GM23338 (cell line): ENCODE measurements at regions not wholly inside any gene's neighbourhood (a gene's known extent, or its start where the extent isn't known, plus 50 kb on each side); places are given as distances from the start of the nearest gene placed in this dataset.

Experiments used
- ATAC-seq: fragments of 200-7000 bp; cut with Tn5 transposase; 3 replicates; pipeline ENCODE4 v1.9.1; 2020
- DNase-seq: peaks from one replicate; pipeline ENCODE4 v3.0.0-alpha.2; 2015; ENCODE audit warnings: low spot score
- H2AFZ ChIP-seq: fragments of 200-600 bp; sonication (generic); 2 replicates; pipeline ENCODE4 v1.8.0; 2016; ENCODE audit warnings: antibody characterized with exemption, mild to moderate bottlenecking, moderate library complexity
- H3F3A ChIP-seq: fragments of 200-600 bp; sonication (generic); replicated peaks from 2 replicates; pipeline ENCODE4 v1.8.0; 2017; ENCODE audit warnings: antibody characterized with exemption, mixed run types, low read depth
- H3K27ac ChIP-seq: fragments of 200-600 bp; sonication (generic); 2 replicates; pipeline ENCODE4 v1.6.1; 2016; ENCODE audit warnings: low read depth
- H3K27me3 ChIP-seq: fragments of 200-600 bp; sonication (generic); 2 replicates; pipeline ENCODE4 v1.8.0; 2016; ENCODE audit warnings: mild to moderate bottlenecking, mixed run types, moderate library complexity; ENCODE audit not compliant: insufficient read depth
- H3K36me3 ChIP-seq: fragments of 200-600 bp; sonication (generic); 2 replicates; pipeline ENCODE4 v1.8.0; 2016; ENCODE audit warnings: mild to moderate bottlenecking; ENCODE audit not compliant: insufficient read depth
- H3K4me1 ChIP-seq: fragments of 200-600 bp; sonication (generic); 2 replicates; pipeline ENCODE4 v1.8.0; 2016; ENCODE audit warnings: mild to moderate bottlenecking, moderate library complexity; ENCODE audit not compliant: insufficient read depth
- H3K4me2 ChIP-seq: fragments of 200-600 bp; sonication (generic); 2 replicates; pipeline ENCODE4 v1.7.1; 2017; ENCODE audit warnings: mixed run types
- H3K4me3 ChIP-seq: fragments of 200-600 bp; sonication (generic); 2 replicates; pipeline ENCODE4 v1.6.1; 2016; ENCODE audit warnings: mixed run types
- H3K79me2 ChIP-seq: fragments of 200-600 bp; sonication (generic); replicated peaks from 2 replicates; pipeline ENCODE4 v1.8.0; 2017; ENCODE audit warnings: mild to moderate bottlenecking; ENCODE audit not compliant: insufficient read depth
- H3K9me2 ChIP-seq: fragments of 200-600 bp; sonication (generic); 2 replicates; pipeline ENCODE4 v1.8.0; 2017; ENCODE audit not compliant: insufficient read depth
- H4K20me1 ChIP-seq: fragments of 200-600 bp; sonication (generic); replicated peaks from 2 replicates; pipeline ENCODE4 v1.8.0; 2017; ENCODE audit warnings: mild to moderate bottlenecking; ENCODE audit not compliant: insufficient read depth
- H3K27ac Mint-ChIP-seq: 2 replicates; pipeline ENCODE4 v1.8.0; 2020; ENCODE audit warnings: inconsistent platforms, mild to moderate bottlenecking, moderate library complexity, mixed read lengths
- H3K27me3 Mint-ChIP-seq: 3 replicates; pipeline ENCODE4 v1.8.0; 2022; ENCODE audit warnings: low read depth, mild to moderate bottlenecking, moderate library complexity, mixed read lengths, inconsistent platforms; ENCODE audit not compliant: insufficient read depth, poor library complexity
- H3K36me3 Mint-ChIP-seq: 3 replicates; pipeline ENCODE4 v1.8.0; 2021; ENCODE audit warnings: low read depth, mild to moderate bottlenecking, inconsistent platforms, moderate library complexity, mixed read lengths
- H3K4me1 Mint-ChIP-seq: 3 replicates; pipeline ENCODE4 v1.8.0; 2020; ENCODE audit warnings: mild to moderate bottlenecking, inconsistent platforms, mixed read lengths
- H3K4me3 Mint-ChIP-seq: 3 replicates; pipeline ENCODE4 v1.8.0; 2021; ENCODE audit warnings: moderate library complexity, mild to moderate bottlenecking, inconsistent platforms, mixed read lengths
- H3K9me3 Mint-ChIP-seq: 3 replicates; pipeline ENCODE4 v1.8.0; 2020; ENCODE audit warnings: moderate library complexity, mild to moderate bottlenecking, inconsistent platforms, mixed read lengths
- CREB1 ChIP-seq: fragments of 250-450 bp; sonication (Bioruptor Pico); IDR thresholded peaks from 2 replicates; pipeline ENCODE4 v1.5.0; 2020; ENCODE audit warnings: low read depth, mild to moderate bottlenecking, moderate library complexity
- EZH2 ChIP-seq: fragments of 200-600 bp; sonication (generic); IDR thresholded peaks from one replicate; pipeline ENCODE4 v1.8.0; 2017; ENCODE audit warnings: antibody characterized with exemption, mild to moderate bottlenecking, low read depth; ENCODE audit not compliant: unreplicated experiment
- EZH2phosphoT487 ChIP-seq: fragments of 200-600 bp; sonication (generic); IDR thresholded peaks from one replicate; pipeline ENCODE4 v1.8.1; 2018; ENCODE audit warnings: antibody characterized with exemption; ENCODE audit not compliant: unreplicated experiment
- JUNB ChIP-seq: IDR thresholded peaks from one replicate; pipeline ENCODE4 v1.6.1; 2016; ENCODE audit warnings: antibody characterized with exemption; ENCODE audit not compliant: unreplicated experiment
- NANOG ChIP-seq: IDR thresholded peaks from 2 replicates; pipeline ENCODE4 v1.6.1; 2016; ENCODE audit warnings: antibody characterized with exemption, borderline replicate concordance
- POLR2AphosphoS5 ChIP-seq: IDR thresholded peaks from 2 replicates; pipeline ENCODE4 v1.6.1; 2016; ENCODE audit warnings: antibody characterized with exemption, low read depth
- STAT1 ChIP-seq: IDR thresholded peaks from one replicate; pipeline ENCODE4 v1.6.1; 2016; ENCODE audit warnings: antibody characterized with exemption; ENCODE audit not compliant: unreplicated experiment
- ZNF114 ChIP-seq: fragments of 250-450 bp; sonication (Bioruptor Pico); IDR thresholded peaks from 2 replicates; pipeline ENCODE4 v1.5.0; 2020; ENCODE audit warnings: mild to moderate bottlenecking, moderate library complexity
- ZNF331 ChIP-seq: fragments of 250-450 bp; sonication (Bioruptor Pico); IDR thresholded peaks from 2 replicates; pipeline ENCODE4 v1.5.0; 2020; ENCODE audit warnings: low read depth, mild to moderate bottlenecking, moderate library complexity
- ZNF462 ChIP-seq: fragments of 250-450 bp; sonication (Bioruptor Pico); IDR thresholded peaks from 2 replicates; pipeline ENCODE4 v1.5.0; 2020; ENCODE audit warnings: mild to moderate bottlenecking, moderate library complexity
- TF ChIP-seq, protein P1 (sequence below): IDR thresholded peaks from one replicate; pipeline ENCODE4 v1.6.1; 2018; ENCODE audit warnings: antibody characterized with exemption; ENCODE audit not compliant: unreplicated experiment
- TF ChIP-seq, protein P2 (sequence below): IDR thresholded peaks from 2 replicates; pipeline ENCODE4 v1.6.1; 2016; ENCODE audit warnings: antibody characterized with exemption
- TF ChIP-seq, protein P3 (sequence below), 2 experiments: fragments of 200-600 bp in 1 of 2; sonication (generic) in 1 of 2; conservative IDR thresholded peaks; 2 replicates each; pipeline versions ENCODE4 v1.5.1 to v1.6.1; 2016 to 2017; ENCODE audit warnings: antibody characterized with exemption in 2 of 2, low read depth in 2 of 2, mild to moderate bottlenecking in 2 of 2, moderate library complexity in 1 of 2

- Histone ChIP-seq H3K9me2 (peaks cover 6% of the 10 kb centered on the region; the same call in 1 of the 2 replicates), H3K27me3 (no peaks in the 10 kb centered on the region), H3F3A (no peaks in the 10 kb centered on the region), H3K4me3 (no peak overlapping the region), H3K4me2 (no peak overlapping the region), H3K79me2 (no peaks in the 10 kb centered on the region), H3K4me1 (no peaks in the 10 kb centered on the region; the same call in 1 of the 2 replicates), H3K27ac (no peak overlapping the region), H2AFZ (no peak overlapping the region), H4K20me1 (no peaks in the 10 kb centered on the region), H3K36me3 (no peaks in the 10 kb centered on the region)
- ATAC-seq (no peak), DNase-seq (no peak)
- H3K4me1 Mint-ChIP-seq: no peaks in the 10 kb centered on the region
- TF ChIP-seq POLR2AphosphoS5 (no peak), STAT1 (no peak), EZH2 (no peak), ZNF114 (CRISPR knock-in tag) (no peak), ZNF462 (CRISPR knock-in tag) (no peak), NANOG (no peak), EZH2phosphoT487 (no peak), CREB1 (CRISPR knock-in tag) (no peak), ZNF331 (no peak), JUNB (no peak)
- TF ChIP-seq, protein P1, sequence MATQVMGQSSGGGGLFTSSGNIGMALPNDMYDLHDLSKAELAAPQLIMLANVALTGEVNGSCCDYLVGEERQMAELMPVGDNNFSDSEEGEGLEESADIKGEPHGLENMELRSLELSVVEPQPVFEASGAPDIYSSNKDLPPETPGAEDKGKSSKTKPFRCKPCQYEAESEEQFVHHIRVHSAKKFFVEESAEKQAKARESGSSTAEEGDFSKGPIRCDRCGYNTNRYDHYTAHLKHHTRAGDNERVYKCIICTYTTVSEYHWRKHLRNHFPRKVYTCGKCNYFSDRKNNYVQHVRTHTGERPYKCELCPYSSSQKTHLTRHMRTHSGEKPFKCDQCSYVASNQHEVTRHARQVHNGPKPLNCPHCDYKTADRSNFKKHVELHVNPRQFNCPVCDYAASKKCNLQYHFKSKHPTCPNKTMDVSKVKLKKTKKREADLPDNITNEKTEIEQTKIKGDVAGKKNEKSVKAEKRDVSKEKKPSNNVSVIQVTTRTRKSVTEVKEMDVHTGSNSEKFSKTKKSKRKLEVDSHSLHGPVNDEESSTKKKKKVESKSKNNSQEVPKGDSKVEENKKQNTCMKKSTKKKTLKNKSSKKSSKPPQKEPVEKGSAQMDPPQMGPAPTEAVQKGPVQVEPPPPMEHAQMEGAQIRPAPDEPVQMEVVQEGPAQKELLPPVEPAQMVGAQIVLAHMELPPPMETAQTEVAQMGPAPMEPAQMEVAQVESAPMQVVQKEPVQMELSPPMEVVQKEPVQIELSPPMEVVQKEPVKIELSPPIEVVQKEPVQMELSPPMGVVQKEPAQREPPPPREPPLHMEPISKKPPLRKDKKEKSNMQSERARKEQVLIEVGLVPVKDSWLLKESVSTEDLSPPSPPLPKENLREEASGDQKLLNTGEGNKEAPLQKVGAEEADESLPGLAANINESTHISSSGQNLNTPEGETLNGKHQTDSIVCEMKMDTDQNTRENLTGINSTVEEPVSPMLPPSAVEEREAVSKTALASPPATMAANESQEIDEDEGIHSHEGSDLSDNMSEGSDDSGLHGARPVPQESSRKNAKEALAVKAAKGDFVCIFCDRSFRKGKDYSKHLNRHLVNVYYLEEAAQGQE: no peak
- TF ChIP-seq, protein P2, sequence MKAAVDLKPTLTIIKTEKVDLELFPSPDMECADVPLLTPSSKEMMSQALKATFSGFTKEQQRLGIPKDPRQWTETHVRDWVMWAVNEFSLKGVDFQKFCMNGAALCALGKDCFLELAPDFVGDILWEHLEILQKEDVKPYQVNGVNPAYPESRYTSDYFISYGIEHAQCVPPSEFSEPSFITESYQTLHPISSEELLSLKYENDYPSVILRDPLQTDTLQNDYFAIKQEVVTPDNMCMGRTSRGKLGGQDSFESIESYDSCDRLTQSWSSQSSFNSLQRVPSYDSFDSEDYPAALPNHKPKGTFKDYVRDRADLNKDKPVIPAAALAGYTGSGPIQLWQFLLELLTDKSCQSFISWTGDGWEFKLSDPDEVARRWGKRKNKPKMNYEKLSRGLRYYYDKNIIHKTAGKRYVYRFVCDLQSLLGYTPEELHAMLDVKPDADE: no peak
- TF ChIP-seq, protein P3, sequence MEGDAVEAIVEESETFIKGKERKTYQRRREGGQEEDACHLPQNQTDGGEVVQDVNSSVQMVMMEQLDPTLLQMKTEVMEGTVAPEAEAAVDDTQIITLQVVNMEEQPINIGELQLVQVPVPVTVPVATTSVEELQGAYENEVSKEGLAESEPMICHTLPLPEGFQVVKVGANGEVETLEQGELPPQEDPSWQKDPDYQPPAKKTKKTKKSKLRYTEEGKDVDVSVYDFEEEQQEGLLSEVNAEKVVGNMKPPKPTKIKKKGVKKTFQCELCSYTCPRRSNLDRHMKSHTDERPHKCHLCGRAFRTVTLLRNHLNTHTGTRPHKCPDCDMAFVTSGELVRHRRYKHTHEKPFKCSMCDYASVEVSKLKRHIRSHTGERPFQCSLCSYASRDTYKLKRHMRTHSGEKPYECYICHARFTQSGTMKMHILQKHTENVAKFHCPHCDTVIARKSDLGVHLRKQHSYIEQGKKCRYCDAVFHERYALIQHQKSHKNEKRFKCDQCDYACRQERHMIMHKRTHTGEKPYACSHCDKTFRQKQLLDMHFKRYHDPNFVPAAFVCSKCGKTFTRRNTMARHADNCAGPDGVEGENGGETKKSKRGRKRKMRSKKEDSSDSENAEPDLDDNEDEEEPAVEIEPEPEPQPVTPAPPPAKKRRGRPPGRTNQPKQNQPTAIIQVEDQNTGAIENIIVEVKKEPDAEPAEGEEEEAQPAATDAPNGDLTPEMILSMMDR (conservative IDR thresholded peaks at IDR 0.05; ENCODE audit: low read depth in 2 of 2): no peak
- H3K27ac Mint-ChIP-seq: no peak overlapping the region
- no peaks in the 10 kb centered on the region for H3K9me3 Mint-ChIP-seq
- no peaks in the 10 kb centered on the region for H3K36me3 Mint-ChIP-seq
- no peak overlapping the region for H3K4me3 Mint-ChIP-seq
- peaks cover 5% of the 10 kb centered on the region for H3K27me3 Mint-ChIP-seq
These were observed 157.2 kb downstream of the RPLP1 start for GRCh38 chr15:69609776-69610175.
